ENCODE measurements at regions not wholly inside any gene's neighbourhood (a gene's known extent, or its start where the extent isn't known, plus 50 kb on each side); places are given as distances from the start of the nearest gene placed in this dataset.

GRCh38 chr7:46751471-46751870, 830.4 kb upstream of the IGFBP3 start:
- Histone ChIP-seq H3K27me3 (no peaks in the 10 kb centered on the region), H3K9me3 (no peaks in the 10 kb centered on the region), H3K27ac (peak overlapping the region; percentile 80 to 83), H3K36me3 (no peaks in the 10 kb centered on the region), H3K4me3 (no peak overlapping the region), H3K4me1 (peaks cover 9 to 39% of the 10 kb centered on the region in 2 donors)
- TF ChIP-seq, protein P1, sequence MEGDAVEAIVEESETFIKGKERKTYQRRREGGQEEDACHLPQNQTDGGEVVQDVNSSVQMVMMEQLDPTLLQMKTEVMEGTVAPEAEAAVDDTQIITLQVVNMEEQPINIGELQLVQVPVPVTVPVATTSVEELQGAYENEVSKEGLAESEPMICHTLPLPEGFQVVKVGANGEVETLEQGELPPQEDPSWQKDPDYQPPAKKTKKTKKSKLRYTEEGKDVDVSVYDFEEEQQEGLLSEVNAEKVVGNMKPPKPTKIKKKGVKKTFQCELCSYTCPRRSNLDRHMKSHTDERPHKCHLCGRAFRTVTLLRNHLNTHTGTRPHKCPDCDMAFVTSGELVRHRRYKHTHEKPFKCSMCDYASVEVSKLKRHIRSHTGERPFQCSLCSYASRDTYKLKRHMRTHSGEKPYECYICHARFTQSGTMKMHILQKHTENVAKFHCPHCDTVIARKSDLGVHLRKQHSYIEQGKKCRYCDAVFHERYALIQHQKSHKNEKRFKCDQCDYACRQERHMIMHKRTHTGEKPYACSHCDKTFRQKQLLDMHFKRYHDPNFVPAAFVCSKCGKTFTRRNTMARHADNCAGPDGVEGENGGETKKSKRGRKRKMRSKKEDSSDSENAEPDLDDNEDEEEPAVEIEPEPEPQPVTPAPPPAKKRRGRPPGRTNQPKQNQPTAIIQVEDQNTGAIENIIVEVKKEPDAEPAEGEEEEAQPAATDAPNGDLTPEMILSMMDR (IDR thresholded peaks at IDR 0.05) = no peak
- DNase-seq (ENCODE audit: low spot score in 2 of 2) = no peak
- intact Hi-C loops (cut with DNase I) = loop anchor here (10.0 kb wide), 5 partner anchors 467 to 1013 kb away; partner anchors contain the start of gene IGFBP3

- H3K27ac ChIP-seq = peak overlapping the region; percentile 80 to 83
- intact Hi-C loops (cut with DNase I) = loop anchor here (10.0 kb wide), 5 partner anchors 466 to 1014 kb away; partner anchors contain the start of gene IGFBP3
- no peak overlapping the region for H3K4me3 ChIP-seq
- no peaks in the 10 kb centered on the region for H3K9me3 ChIP-seq
- TF ChIP-seq, protein P1 (IDR thresholded peaks at IDR 0.05) = no peak
- no peak for DNase-seq (ENCODE audit: low spot score in 2 of 2)
- no peaks in the 10 kb centered on the region for H3K36me3 ChIP-seq
- peaks cover 9 to 35% of the 10 kb centered on the region in 2 donors for H3K4me1 ChIP-seq
- no peaks in the 10 kb centered on the region for H3K27me3 ChIP-seq
Observed at GRCh38 chr7:46750321-46750865, 829.3 kb upstream of the IGFBP3 start.

GRCh38 chr7:46747869-46748576, 827.0 kb upstream of the IGFBP3 start:
- no peak overlapping the region for H3K27ac ChIP-seq
- H3K4me3 ChIP-seq = no peak overlapping the region
- TF ChIP-seq, protein P1 (IDR thresholded peaks at IDR 0.05) = no peak
- no peaks in the 10 kb centered on the region for H3K27me3 ChIP-seq
- intact Hi-C loops (cut with DNase I) = no loop called here
- no peaks in the 10 kb centered on the region for H3K9me3 ChIP-seq
- H3K36me3 ChIP-seq = no peaks in the 10 kb centered on the region
- DNase-seq (ENCODE audit: low spot score in 2 of 2) = no peak
- peaks cover 0 to 19% of the 10 kb centered on the region in 2 donors for H3K4me1 ChIP-seq

GRCh38 chr7:46746695-46747687, 825.9 kb upstream of the IGFBP3 start:
- peaks cover 0 to 18% of the 10 kb centered on the region in 2 donors for H3K4me1 ChIP-seq
- no peak for DNase-seq (ENCODE audit: low spot score in 2 of 2)
- H3K27ac ChIP-seq = no peak overlapping the region

DNA sequence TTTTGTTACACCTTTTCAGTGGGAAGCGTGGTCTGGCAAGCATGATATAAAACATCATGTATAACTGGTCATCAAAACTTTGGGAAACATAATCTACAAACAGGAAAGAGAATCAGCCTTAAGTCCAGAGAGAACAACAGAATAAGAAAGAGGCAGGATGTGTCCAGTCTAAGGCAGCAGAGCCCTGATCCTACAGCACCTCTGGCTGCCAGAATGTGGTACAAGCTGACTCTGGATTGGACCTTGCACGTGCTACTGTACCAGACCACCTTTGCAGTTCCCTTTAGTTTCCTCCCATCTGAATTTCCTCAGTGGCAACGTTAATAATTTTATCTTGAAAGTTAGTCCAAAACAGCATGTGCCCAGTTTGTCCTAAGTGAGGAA, 824.6 kb upstream of the IGFBP3 start:
- H3K4me1 ChIP-seq = peaks cover 0 to 10% of the 10 kb centered on the region in 2 donors
- TF ChIP-seq, protein P1 (IDR thresholded peaks at IDR 0.05) = peak in 1 of 3 experiments; percentile 6
- H3K36me3 ChIP-seq = no peaks in the 10 kb centered on the region
- H3K27ac ChIP-seq = no peak overlapping the region
- H3K9me3 ChIP-seq = no peaks in the 10 kb centered on the region
- H3K27me3 ChIP-seq = no peaks in the 10 kb centered on the region
- no peak for DNase-seq (ENCODE audit: low spot score in 2 of 2)
- H3K4me3 ChIP-seq = no peak overlapping the region
- intact Hi-C loops (cut with DNase I) = no loop called here

More at GRCh38 chr7:46746695-46747687, 825.9 kb upstream of the IGFBP3 start:
- no peaks in the 10 kb centered on the region for H3K27me3 ChIP-seq
- no peaks in the 10 kb centered on the region for H3K36me3 ChIP-seq
- TF ChIP-seq, protein P1 (IDR thresholded peaks at IDR 0.05) = no peak
- no peaks in the 10 kb centered on the region for H3K9me3 ChIP-seq
- intact Hi-C loops (cut with DNase I) = no loop called here
- H3K4me3 ChIP-seq = no peak overlapping the region

All from ascending aorta (tissue), 2 donors.